ENCODE measurements at regions not wholly inside any gene's neighbourhood (a gene's known extent, or its start where the extent isn't known, plus 50 kb on each side); places are given as distances from the start of the nearest gene placed in this dataset.
A peak's percentile ranks its signal among the peaks of the same experiment; 100 is the strongest.

GRCh38 chr18:55863391-55863706 lies 275.4 kb upstream of the TCF4 start:
- H3K27ac ChIP-seq (ENCODE audit: low read depth, low read length): no peak overlapping the region
- no peaks in the 10 kb centered on the region; the same call in 1 of the 2 replicates for H3K23me2 ChIP-seq (ENCODE audit: low read depth, low read length)
- H2BK15ac ChIP-seq (ENCODE audit: low read length): no peak overlapping the region
- ChIA-PET POLR2A (ENCODE audit: partially characterized antibody) (no interaction called here), CTCF (ENCODE audit: partially characterized antibody) (interaction anchor here (0.8 to 1.5 kb wide), 3 partner anchors 9 to 12 kb away, joined by 3 to 4 read pairs (median 3); no protein-coding TSS in a partner anchor)
- H2BK12ac ChIP-seq (ENCODE audit: low read depth, low read length): peak overlapping the region; percentile 42; the same call in 1 of the 2 replicates
- FAIRE-seq: peak; percentile 36
- H3K14ac ChIP-seq (ENCODE audit: insufficient read length): no peak overlapping the region
- H3K56ac ChIP-seq (replicated peaks; ENCODE audit: insufficient read length, low read depth, low read length): no peak overlapping the region
- H3K4me2 ChIP-seq (ENCODE audit: insufficient read depth in 1 of 2, low read depth in 2 of 2, low read length in 2 of 2): no peak overlapping the region
- no peak overlapping the region for H4K8ac ChIP-seq (ENCODE audit: extremely low read depth, insufficient read depth, low read length)
- H3K23ac ChIP-seq (ENCODE audit: insufficient read length): no peak overlapping the region
- H3K4ac ChIP-seq (replicated peaks; ENCODE audit: insufficient read length, low read depth, low read length): no peak overlapping the region
- no peaks in the 10 kb centered on the region for H3K9me3 ChIP-seq (ENCODE audit: insufficient read depth in 2 of 2, low read depth in 1 of 2, low read length in 1 of 2)
- no peak for DNase-seq (ENCODE audit: low read depth in 1 of 2, low spot score in 2 of 2)
- H3K9ac ChIP-seq (replicated peaks in 1 of 4; ENCODE audit: extremely low read depth in 1 of 4, low read depth in 3 of 4, low read length in 3 of 4): no peak overlapping the region; a peak in 1 of 7 replicates
- H3K4me1 ChIP-seq (replicated peaks in 1 of 4; ENCODE audit: control insufficient read depth in 3 of 4, insufficient read depth in 4 of 4, low read length in 3 of 4): peaks cover 2 to 21% (median 8%) of the 10 kb centered on the region in 4 experiments; a peak in 5 of 7 replicates
- H2BK120ac ChIP-seq (replicated peaks; ENCODE audit: low read depth, low read length): no peak overlapping the region
- no peaks in the 10 kb centered on the region for H3K27me3 ChIP-seq (replicated peaks in 1 of 4; ENCODE audit: control insufficient read depth in 3 of 4, extremely low read depth in 1 of 4, insufficient read depth in 3 of 4, low read length in 3 of 4)
- H3K4me3 ChIP-seq (ENCODE audit: extremely low read depth in 1 of 4, insufficient read depth in 2 of 4, low read depth in 3 of 4, low read length in 4 of 4): no peak overlapping the region
- H4K20me1 ChIP-seq (replicated peaks in 1 of 2; ENCODE audit: control insufficient read depth in 1 of 2, insufficient read depth in 2 of 2, low read length in 2 of 2): no peaks in the 10 kb centered on the region
- H3K79me2 ChIP-seq (ENCODE audit: control insufficient read depth in 1 of 2, insufficient read depth in 2 of 2, low read length in 2 of 2): no peaks in the 10 kb centered on the region
- H2AFZ ChIP-seq (ENCODE audit: low read length): no peak overlapping the region
- WGBS, 2 experiments (ENCODE audit: extremely low coverage in 1 of 2, insufficient coverage in 1 of 2, insufficient read length in 1 of 2, insufficient replicate concordance in 2 of 2, low coverage in 1 of 2, low lambda C conversion rate in 2 of 2, missing lambda C conversion rate in 1 of 2): 82% methylated on average over 4 of the region's 4 CpGs; no CpG with 5 or more reads in 1 of the 2 experiments
- H2BK5ac ChIP-seq (ENCODE audit: low read depth, low read length): 0 out of 2 replicates have a peak overlapping the region, but pooled peaks have one; percentile 5
- no peak overlapping the region for H3K18ac ChIP-seq (ENCODE audit: extremely low read depth, low read length)
- H2AK5ac ChIP-seq (ENCODE audit: low read depth, low read length): no peak overlapping the region
- no peak overlapping the region for H2BK20ac ChIP-seq (ENCODE audit: low read length)
- H3K79me1 ChIP-seq (ENCODE audit: low read depth, low read length): no peaks in the 10 kb centered on the region
- no peaks in the 10 kb centered on the region for H3K36me3 ChIP-seq (ENCODE audit: control insufficient read depth in 2 of 4, insufficient read depth in 4 of 4, low read length in 3 of 4)
- no peak overlapping the region for H4K5ac ChIP-seq (ENCODE audit: insufficient read length, low read depth, low read length)
- H4K91ac ChIP-seq (replicated peaks; ENCODE audit: insufficient read length, low read length): no peak overlapping the region
- no peak for TF ChIP-seq POLR2A (IDR thresholded peaks at IDR 0.05; ENCODE audit: control extremely low read depth in 1 of 2, low read depth in 2 of 2, low read length in 2 of 2)
- no peak for TF ChIP-seq MAFK (IDR thresholded peaks at IDR 0.05; ENCODE audit: low read depth, low read length)
- no peak for TF ChIP-seq CBX8 (IDR thresholded peaks at IDR 0.05; ENCODE audit: borderline replicate concordance, low read depth, low read length)
- TF ChIP-seq RXRA (IDR thresholded peaks at IDR 0.05; ENCODE audit: insufficient read depth, low read depth, low read length): no peak
- TF ChIP-seq KDM1A (IDR thresholded peaks at IDR 0.05; ENCODE audit: borderline replicate concordance, low read length): no peak
- no peak for TF ChIP-seq SIX5 (IDR thresholded peaks at IDR 0.05; ENCODE audit: low read depth, low read length)
- no peak for TF ChIP-seq NANOG (IDR thresholded peaks at IDR 0.05; ENCODE audit: insufficient read depth, low read depth, low read length, poor library complexity, severe bottlenecking)
- TF ChIP-seq ASH2L (IDR thresholded peaks at IDR 0.05; ENCODE audit: low read length): no peak
- no peak for TF ChIP-seq GTF2F1 (IDR thresholded peaks at IDR 0.05; ENCODE audit: borderline replicate concordance, low read depth, low read length)
- no peak for TF ChIP-seq RNF2 (IDR thresholded peaks at IDR 0.05; ENCODE audit: borderline replicate concordance, low read depth, low read length, missing control alignments, poor library complexity, severe bottlenecking)
- no peak for TF ChIP-seq TCF12 (IDR thresholded peaks at IDR 0.05; ENCODE audit: low read depth, low read length)
- TF ChIP-seq ZNF274 (IDR thresholded peaks at IDR 0.05; ENCODE audit: borderline replicate concordance, extremely low read depth, low read length): no peak
- no peak for TF ChIP-seq SUZ12 (IDR thresholded peaks at IDR 0.05; ENCODE audit: low read length)
- no peak for TF ChIP-seq E2F6 (IDR thresholded peaks at IDR 0.05)
- TF ChIP-seq BRCA1 (IDR thresholded peaks at IDR 0.05; ENCODE audit: low read depth, low read length): no peak

Data from H1 (cell line).